Activated CD4-positive, alpha-beta T cell treated with anti-CD3 and anti-CD28 coated beads, Interleukin-2, amount 50 U/mL, for 16 hours (primary cell): ENCODE measurements at regions not wholly inside any gene's neighbourhood (a gene's known extent, or its start where the extent isn't known, plus 50 kb on each side); places are given as distances from the start of the nearest gene placed in this dataset.

Experiments
- DNase-seq: peaks from one replicate; pipeline ENCODE4 v3.0.0-alpha.2; 2020

GRCh38 chr2:129880309-129880708 is 99.2 kb upstream of the RAB6C start:
- DNase-seq, result no peak

GRCh38 chr2:129880971-129881370 is 98.5 kb upstream of the RAB6C start:
- DNase-seq, result no peak

- DNase-seq, result no peak
These were observed 97.6 kb upstream of the RAB6C start for GRCh38 chr2:129881786-129882396.

- DNase-seq, result no peak
These were observed 97.0 kb upstream of the RAB6C start for GRCh38 chr2:129882476-129882875.

- DNase-seq, result no peak
These were observed 96.3 kb upstream of the RAB6C start for GRCh38 chr2:129883121-129883520.

- no peak for DNase-seq
These were observed 95.2 kb upstream of the RAB6C start for GRCh38 chr2:129884221-129884786.

GRCh38 chr2:129885735-129886134 is 93.7 kb upstream of the RAB6C start:
- DNase-seq, result no peak

GRCh38 chr2:129887688-129888266 is 91.7 kb upstream of the RAB6C start:
- no peak for DNase-seq

GRCh38 chr2:129888461-129888860 is 91.0 kb upstream of the RAB6C start:
- no peak for DNase-seq

GRCh38 chr2:129888896-129889295 is 90.6 kb upstream of the RAB6C start:
- DNase-seq, result no peak

- no peak for DNase-seq
These were observed 87.8 kb upstream of the RAB6C start for GRCh38 chr2:129891341-129892320.

GRCh38 chr2:129892360-129892759 is 87.1 kb upstream of the RAB6C start:
- DNase-seq, result no peak

- DNase-seq, result no peak
These were observed 86.7 kb upstream of the RAB6C start for GRCh38 chr2:129892773-129893172.

- DNase-seq, result no peak
These were observed 86.2 kb upstream of the RAB6C start for GRCh38 chr2:129893244-129893643.

- no peak for DNase-seq
These were observed 84.8 kb upstream of the RAB6C start for GRCh38 chr2:129894616-129895015.

GRCh38 chr2:129895061-129895460 is 84.4 kb upstream of the RAB6C start:
- no peak for DNase-seq

GRCh38 chr2:129895526-129896082 is 83.9 kb upstream of the RAB6C start:
- no peak for DNase-seq

- no peak for DNase-seq
These were observed 83.0 kb upstream of the RAB6C start for GRCh38 chr2:129896226-129897100.

GRCh38 chr2:129901754-129902415 is 77.6 kb upstream of the RAB6C start:
- DNase-seq, result no peak

- DNase-seq, result no peak
These were observed 76.5 kb upstream of the RAB6C start for GRCh38 chr2:129902731-129903585.
